HG03060 (cell line): ENCODE measurements at regions not wholly inside any gene's neighbourhood (a gene's known extent, or its start where the extent isn't known, plus 50 kb on each side); places are given as distances from the start of the nearest gene placed in this dataset.

Experiments used
- ATAC-seq: cut with Tn5 transposase; IDR thresholded peaks from one replicate; pipeline ENCODE4 v1.9.1; 2021; ENCODE audit warnings: low read depth, moderate number of reproducible peaks; ENCODE audit not compliant: unreplicated experiment

- no peak for ATAC-seq
Measured at GRCh38 chr11:112728288-112728687, 232.9 kb upstream of the NCAM1 start.

- ATAC-seq: no peak
Measured at GRCh38 chr11:112728716-112729115, 232.5 kb upstream of the NCAM1 start.

DNA sequence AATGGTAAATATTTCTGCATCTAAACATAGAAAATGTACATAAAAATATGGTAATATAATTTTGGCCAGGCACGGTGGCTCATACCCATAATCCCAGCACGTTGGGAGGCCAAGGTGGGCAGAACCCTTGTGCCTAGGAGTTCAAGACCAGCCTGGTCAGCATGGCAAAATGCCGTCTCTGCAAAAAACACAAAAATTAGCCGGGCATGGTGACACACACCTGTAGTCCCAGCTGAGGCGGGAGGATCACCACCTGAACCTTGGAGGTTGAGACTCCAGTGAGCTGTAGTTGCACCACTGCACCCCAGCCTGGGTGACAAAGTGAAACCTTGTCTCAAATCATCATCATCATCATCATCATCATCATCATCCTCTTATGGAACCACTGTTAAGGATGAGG, 230.6 kb upstream of the NCAM1 start:
- ATAC-seq: no peak

DNA sequence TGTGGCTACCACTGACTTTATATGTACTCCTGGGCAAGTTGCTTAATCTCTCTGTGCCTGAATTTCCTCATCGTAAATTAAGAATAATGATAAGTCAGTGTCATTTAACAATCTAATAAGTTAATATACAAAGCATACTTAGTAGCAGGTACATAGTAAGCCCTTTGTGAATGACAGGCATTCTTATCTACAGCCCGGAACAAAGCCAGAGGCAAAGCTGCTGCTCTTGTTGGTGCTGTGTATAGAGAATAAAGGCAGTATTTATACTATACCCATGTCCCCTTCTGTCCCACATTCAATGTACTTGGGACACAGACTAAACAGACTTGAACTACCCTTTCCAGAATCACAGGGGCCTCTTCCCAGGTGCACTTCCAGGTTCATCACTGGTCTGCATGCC, 229.7 kb upstream of the NCAM1 start:
- ATAC-seq: no peak

- ATAC-seq: no peak
Measured at GRCh38 chr11:112732031-112732430, 229.2 kb upstream of the NCAM1 start.

DNA sequence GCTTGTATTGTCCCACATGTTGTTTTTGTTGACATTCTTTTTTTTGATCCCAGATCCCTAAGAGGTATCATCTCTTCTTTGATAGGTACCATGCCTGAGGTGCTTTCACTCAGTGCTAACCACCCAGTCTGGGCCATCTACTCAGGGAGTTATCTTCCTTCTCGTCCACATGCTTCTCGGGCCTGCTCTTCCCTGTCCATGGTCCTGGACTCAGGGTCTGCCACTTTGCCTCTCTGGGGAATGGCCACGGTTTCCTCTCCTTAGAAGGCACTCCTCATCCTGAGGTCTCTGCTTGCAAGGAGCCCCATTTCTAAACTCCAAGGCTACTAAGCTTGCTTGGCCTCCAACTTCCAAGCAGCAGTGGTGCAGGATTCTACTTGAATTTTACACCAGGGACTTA, 227.0 kb upstream of the NCAM1 start:
- no peak for ATAC-seq

GRCh38 chr11:112735470-112735869, 225.8 kb upstream of the NCAM1 start:
- ATAC-seq: no peak

- no peak for ATAC-seq
Measured at GRCh38 chr11:112744041-112744440, 217.2 kb upstream of the NCAM1 start.

- no peak for ATAC-seq
Measured at GRCh38 chr11:112745973-112746372, 215.2 kb upstream of the NCAM1 start.

DNA sequence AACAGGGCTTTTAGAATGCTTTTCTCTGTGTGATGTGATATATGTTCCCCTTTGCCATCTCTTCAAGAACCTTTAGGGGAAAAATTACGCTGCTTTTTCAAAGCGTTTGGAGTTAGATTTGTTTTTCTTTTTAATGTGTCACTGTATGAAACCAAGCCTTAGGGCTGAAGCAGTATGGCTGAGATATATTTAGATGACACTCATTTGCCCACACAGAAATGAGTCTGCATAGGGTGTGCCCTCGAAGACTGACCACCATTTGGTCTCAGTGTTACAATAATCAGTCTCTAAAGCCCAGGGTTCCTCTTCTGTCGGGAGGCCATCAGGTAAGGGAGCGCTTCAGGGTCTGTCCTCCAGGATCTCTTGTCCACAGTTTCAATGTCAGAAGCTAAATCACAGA, 213.0 kb upstream of the NCAM1 start:
- no peak for ATAC-seq

DNA sequence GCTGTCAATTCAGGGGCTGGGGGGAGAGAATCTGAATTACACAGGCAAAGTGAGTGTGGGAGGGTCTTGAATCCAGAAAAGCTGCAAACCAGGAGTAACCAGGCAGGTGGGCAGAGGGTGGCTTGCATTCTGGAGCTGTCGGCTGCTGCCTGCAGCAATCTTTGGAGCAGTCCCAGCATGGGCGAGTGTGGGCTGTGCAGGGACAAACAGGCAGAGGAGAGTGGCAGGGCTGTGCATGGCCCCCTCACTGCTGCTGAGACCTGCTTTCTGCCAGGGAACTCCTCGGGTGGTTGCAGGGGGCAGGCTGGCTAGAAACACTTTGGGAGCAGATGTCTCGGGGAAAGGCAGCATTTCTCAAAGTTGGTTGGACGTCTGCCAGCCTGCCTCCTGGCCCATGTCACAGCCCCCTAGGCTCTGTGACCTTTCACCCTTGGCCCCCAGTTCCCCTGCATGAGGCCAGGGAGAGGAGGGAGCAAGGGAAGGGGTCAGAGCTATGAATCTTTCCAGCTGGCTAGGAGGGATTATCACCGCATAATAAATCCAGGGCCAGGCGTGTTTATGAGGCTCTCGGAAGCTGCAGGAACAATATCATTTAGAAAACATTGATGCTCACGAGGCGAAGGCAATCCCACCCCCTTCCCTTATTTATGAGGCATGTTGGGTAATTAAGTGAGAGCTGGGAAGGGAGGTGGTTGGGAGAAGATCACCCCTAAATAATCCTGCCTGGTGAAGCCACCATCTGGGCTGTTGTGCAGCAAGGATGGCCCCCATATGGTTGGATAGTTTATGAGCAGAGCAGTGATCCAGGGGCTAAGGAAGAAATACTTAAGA, 212.3 kb upstream of the NCAM1 start:
- ATAC-seq: no peak

- no peak for ATAC-seq
Measured at GRCh38 chr11:112751329-112751728, 209.9 kb upstream of the NCAM1 start.

DNA sequence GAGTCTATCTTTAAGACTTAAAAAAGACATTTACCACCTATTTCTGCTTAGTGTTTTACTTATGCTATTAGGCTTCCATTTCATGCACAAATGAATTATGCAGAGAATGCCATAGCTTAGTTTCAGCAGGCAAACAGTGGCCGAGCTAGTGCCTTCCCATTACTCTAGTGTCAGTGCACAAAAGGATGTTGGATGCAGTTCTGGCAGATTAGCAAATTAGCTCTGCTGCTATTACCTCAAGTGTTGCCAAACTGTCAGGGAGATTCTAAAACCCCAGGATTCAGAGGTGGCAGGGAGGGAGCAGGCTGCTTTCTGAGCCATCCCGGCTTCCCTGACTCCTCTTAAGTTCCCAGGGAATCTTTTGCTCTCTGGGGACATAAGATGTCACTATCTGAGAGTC, 209.4 kb upstream of the NCAM1 start:
- ATAC-seq: no peak

DNA sequence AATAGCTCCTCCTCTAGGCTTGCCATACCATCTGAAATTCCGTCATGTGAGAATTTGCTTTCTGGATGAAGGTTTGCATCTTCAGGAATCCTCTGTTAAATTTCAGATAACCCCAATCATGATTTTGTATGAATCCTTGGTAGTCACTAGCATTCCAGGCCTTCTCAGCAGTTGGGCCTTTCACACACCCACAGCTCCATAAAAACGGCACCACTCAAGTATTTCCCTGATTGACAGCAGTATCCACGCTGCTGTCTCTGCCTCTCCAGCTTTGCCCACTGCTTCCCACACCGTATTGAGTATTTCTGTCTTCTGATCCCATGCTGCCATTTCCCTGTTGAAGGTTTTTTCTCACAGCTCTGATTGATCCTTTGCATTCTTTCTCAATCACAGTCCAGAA, 208.7 kb upstream of the NCAM1 start:
- no peak for ATAC-seq

DNA sequence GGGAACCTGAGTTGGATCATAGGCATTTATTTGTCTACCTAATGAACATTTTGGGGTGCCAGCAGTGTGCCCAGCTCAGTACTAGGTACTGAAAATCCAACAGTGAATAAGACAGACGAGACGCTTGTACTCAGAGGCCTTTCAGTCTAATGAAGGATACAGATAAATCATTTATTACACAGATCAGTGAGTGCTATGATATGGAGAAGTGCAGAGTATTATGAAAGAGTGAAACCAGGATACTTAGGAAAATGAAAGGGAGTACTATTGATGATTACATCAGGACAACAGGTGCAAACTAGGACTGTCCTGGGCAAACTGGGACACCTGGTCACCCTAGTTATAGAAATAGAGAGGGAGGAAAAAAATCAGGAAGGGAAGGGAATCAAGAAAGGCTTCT, 207.5 kb upstream of the NCAM1 start:
- ATAC-seq: no peak

DNA sequence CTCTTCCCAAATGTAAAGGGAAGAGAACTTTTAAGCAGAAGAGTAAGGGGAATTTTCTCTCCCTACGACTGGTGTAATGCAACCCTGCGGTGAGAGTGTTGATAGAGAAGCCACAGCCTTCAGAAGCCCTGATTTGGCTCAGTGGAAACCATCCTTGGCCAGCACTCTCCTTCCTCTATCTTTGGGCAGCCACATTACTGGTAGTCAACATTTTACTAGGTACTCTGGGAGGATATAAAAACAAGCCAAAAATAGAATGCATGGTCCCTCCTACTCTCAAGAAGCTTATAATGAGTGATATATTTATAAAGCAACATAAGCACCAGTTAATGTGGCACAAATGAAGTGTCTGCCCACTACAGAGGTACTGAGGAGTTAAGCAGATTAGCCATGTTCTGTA, 201.8 kb upstream of the NCAM1 start:
- ATAC-seq: no peak

- no peak for ATAC-seq
Measured at GRCh38 chr11:112760396-112761059, 200.7 kb upstream of the NCAM1 start.

GRCh38 chr11:112761911-112762706, 199.1 kb upstream of the NCAM1 start:
- no peak for ATAC-seq

DNA sequence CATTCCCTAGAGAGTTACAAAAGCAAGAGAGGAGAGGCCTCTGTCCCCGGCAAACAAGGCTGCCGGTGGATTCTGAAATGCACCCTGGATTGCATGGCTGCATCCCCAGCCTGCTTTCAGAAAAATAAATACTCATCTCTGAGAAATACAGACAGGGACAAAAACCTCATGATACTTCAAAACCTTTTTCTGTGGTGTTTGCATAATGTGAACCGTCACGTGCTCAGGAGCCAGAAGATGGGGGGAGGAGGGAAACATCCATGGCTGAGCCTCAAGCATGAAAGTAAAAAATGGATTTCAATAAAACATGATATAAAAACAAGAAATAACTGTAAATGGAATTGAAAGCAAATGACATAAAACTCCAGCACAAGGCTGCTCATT, 198.5 kb upstream of the NCAM1 start:
- ATAC-seq: no peak

DNA sequence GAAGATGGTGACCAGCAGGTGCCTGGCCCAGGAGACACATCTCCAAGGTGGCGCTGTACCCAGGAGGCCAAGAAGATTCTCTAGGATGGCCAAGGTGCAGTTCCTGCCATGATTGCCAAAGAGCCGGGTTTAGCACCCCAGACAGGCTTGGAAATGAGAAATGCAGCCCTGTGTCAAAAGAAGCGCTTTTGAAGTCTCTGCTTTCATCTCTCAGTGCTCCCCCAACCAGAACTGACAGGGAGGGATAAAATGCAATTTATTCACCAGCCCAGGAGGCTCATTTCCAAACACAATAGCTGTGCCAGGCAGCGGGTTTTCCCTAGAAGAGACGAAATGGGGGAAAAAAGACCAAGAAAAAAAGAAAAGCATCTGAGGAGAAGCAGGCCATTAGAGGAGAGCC, 195.9 kb upstream of the NCAM1 start:
- ATAC-seq: no peak

- no peak for ATAC-seq
Measured at GRCh38 chr11:112769170-112769569, 192.1 kb upstream of the NCAM1 start.
